ENCODE measurements at regions not wholly inside any gene's neighbourhood (a gene's known extent, or its start where the extent isn't known, plus 50 kb on each side); places are given as distances from the start of the nearest gene placed in this dataset.

GRCh38 chr6:22024973-22025467, 271.8 kb downstream of the PRL start:
- no peak for ATAC-seq
- in situ Hi-C loops (cut with HindIII; ENCODE audit: low pct_unique_long_range_greater_than_20kb, low sequenced_read_pairs) (no loop called here), intact Hi-C loops (cut with micrococcal nuclease; ENCODE audit: unreplicated experiment) (no loop called here)
- TF ChIP-seq REST (IDR thresholded peaks at IDR 0.05; ENCODE audit: insufficient read depth in 1 of 2, low read depth in 2 of 2, low read length in 1 of 2), result no peak
- Histone ChIP-seq H3K4me1 (ENCODE audit: control insufficient read depth, insufficient read depth, low read length) (no peaks in the 10 kb centered on the region), H3K27me3 (ENCODE audit: control insufficient read depth, insufficient read depth, low read length) (no peaks in the 10 kb centered on the region), H3K9me3 (ENCODE audit: control insufficient read depth, insufficient read depth, low read depth, low read length) (no peaks in the 10 kb centered on the region), H3K4me3 (ENCODE audit: low read depth in 2 of 2, low read length in 2 of 2) (no peak overlapping the region), H3K36me3 (ENCODE audit: control insufficient read depth, insufficient read depth, low read length) (no peaks in the 10 kb centered on the region), H3K27ac (ENCODE audit: low read length) (no peak overlapping the region; the same call in 1 of the 2 replicates)
- ChIA-PET CTCF (interaction anchor here (0.6 kb wide), 1 partner anchor 427 kb away, joined by 3 read pairs; no protein-coding TSS in a partner anchor), POLR2A (no interaction called here)
- DNase-seq (ENCODE audit: low read depth, low spot score), result no peak
- BruUV-seq (replicated peaks), result no TSS peak

- ATAC-seq (peak; percentile 58; the same call in 1 of the 2 replicates), DNase-seq (ENCODE audit: low read depth, low spot score) (no peak)
- in situ Hi-C loops (cut with HindIII; ENCODE audit: low pct_unique_long_range_greater_than_20kb, low sequenced_read_pairs), result no loop called here
- Histone ChIP-seq H3K27me3 (ENCODE audit: control insufficient read depth, insufficient read depth, low read length) (no peaks in the 10 kb centered on the region), H3K27ac (ENCODE audit: low read length) (0 out of 2 replicates have a peak overlapping the region, but pooled peaks have one; percentile 7), H3K4me3 (ENCODE audit: low read depth in 2 of 2, low read length in 2 of 2) (no peak overlapping the region), H3K9me3 (ENCODE audit: control insufficient read depth, insufficient read depth, low read depth, low read length) (no peaks in the 10 kb centered on the region), H3K36me3 (ENCODE audit: control insufficient read depth, insufficient read depth, low read length) (no peaks in the 10 kb centered on the region), H3K4me1 (ENCODE audit: control insufficient read depth, insufficient read depth, low read length) (no peaks in the 10 kb centered on the region)
- BruUV-seq (replicated peaks), result no TSS peak
- intact Hi-C loops (cut with micrococcal nuclease; ENCODE audit: unreplicated experiment), result no loop called here
- TF ChIP-seq SIN3A (IDR thresholded peaks at IDR 0.05; ENCODE audit: borderline replicate concordance, insufficient read depth, low read depth, low read length), result no peak
- TF ChIP-seq REST (IDR thresholded peaks at IDR 0.05; ENCODE audit: insufficient read depth in 1 of 2, low read depth in 2 of 2, low read length in 1 of 2), result no peak
- no peak for TF ChIP-seq POLR2AphosphoS5 (IDR thresholded peaks at IDR 0.05; ENCODE audit: low read depth, low read length)
- TF ChIP-seq TCF7L2 (IDR thresholded peaks at IDR 0.05; ENCODE audit: low read depth, low read length), result no peak
- no peak for TF ChIP-seq CTCF (IDR thresholded peaks at IDR 0.05)
- POLR2A ChIA-PET, result no interaction called here
- CTCF ChIA-PET, result no interaction called here
These were observed 271.2 kb downstream of the PRL start for GRCh38 chr6:22025468-22026163.
